ENCODE measurements at regions not wholly inside any gene's neighbourhood (a gene's known extent, or its start where the extent isn't known, plus 50 kb on each side); places are given as distances from the start of the nearest gene placed in this dataset.

- intact Hi-C loops (cut with micrococcal nuclease): no loop called here
- Mint-ChIP-seq H3K4me1 (no peaks in the 10 kb centered on the region), H3K27me3 (ENCODE audit: low read depth in 2 of 2) (no peaks in the 10 kb centered on the region), H3K36me3 (no peaks in the 10 kb centered on the region), H3K4me3 (no peak overlapping the region), H3K9me3 (peaks cover 3 to 9% of the 10 kb centered on the region in 2 donors), H3K27ac (no peak overlapping the region)
- TF ChIP-seq CTCF (IDR thresholded peaks at IDR 0.05): no peak
- WGBS (ENCODE audit: insufficient coverage): no CpG with 5 or more reads among the region's 2 CpGs
- Histone ChIP-seq H3K27me3 (ENCODE audit: control insufficient read depth, insufficient read depth, low read length) (no peaks in the 10 kb centered on the region), H3K27ac (ENCODE audit: low read length) (no peak overlapping the region), H3K36me3 (ENCODE audit: control insufficient read depth, insufficient read depth, low read length) (no peaks in the 10 kb centered on the region), H3K4me3 (ENCODE audit: low read length) (no peak overlapping the region), H3K9me3 (ENCODE audit: control insufficient read depth, insufficient read depth, low read length) (peaks cover under 1% of the 10 kb centered on the region), H3K4me1 (ENCODE audit: control insufficient read depth, insufficient read depth, low read length) (no peaks in the 10 kb centered on the region)
- no peak for ATAC-seq
- DNase-seq: no peak
These were observed 1178.8 kb downstream of the ZPLD1 start for GRCh38 chr3:103613397-103614156.

- no peaks in the 10 kb centered on the region for H3K27me3 ChIP-seq (ENCODE audit: control insufficient read depth, insufficient read depth, low read length)
- no peak overlapping the region for H3K4me3 Mint-ChIP-seq
- no peak overlapping the region for H3K4me3 ChIP-seq (ENCODE audit: low read length)
- ATAC-seq (no peak), DNase-seq (no peak)
- no peaks in the 10 kb centered on the region for H3K4me1 Mint-ChIP-seq
- no peaks in the 10 kb centered on the region for H3K4me1 ChIP-seq (ENCODE audit: control insufficient read depth, insufficient read depth, low read length)
- peaks cover 3 to 7% of the 10 kb centered on the region in 2 donors for H3K9me3 Mint-ChIP-seq
- H3K9me3 ChIP-seq (ENCODE audit: control insufficient read depth, insufficient read depth, low read length): peaks cover 6% of the 10 kb centered on the region
- no peaks in the 10 kb centered on the region for H3K36me3 Mint-ChIP-seq
- TF ChIP-seq CTCF (IDR thresholded peaks at IDR 0.05): no peak
- intact Hi-C loops (cut with micrococcal nuclease): no loop called here
- no peak overlapping the region for H3K27ac ChIP-seq (ENCODE audit: low read length)
- H3K36me3 ChIP-seq (ENCODE audit: control insufficient read depth, insufficient read depth, low read length): no peaks in the 10 kb centered on the region
- no peak overlapping the region for H3K27ac Mint-ChIP-seq
- H3K27me3 Mint-ChIP-seq (ENCODE audit: low read depth in 2 of 2): no peaks in the 10 kb centered on the region
These were observed 1179.9 kb downstream of the ZPLD1 start for GRCh38 chr3:103614719-103615118.

- Mint-ChIP-seq H3K27ac (no peak overlapping the region), H3K27me3 (ENCODE audit: low read depth in 2 of 2) (no peaks in the 10 kb centered on the region), H3K9me3 (peaks cover 11 to 13% of the 10 kb centered on the region in 2 donors), H3K4me3 (no peak overlapping the region), H3K4me1 (no peaks in the 10 kb centered on the region), H3K36me3 (no peaks in the 10 kb centered on the region)
- 0% methylated on average over 2 of the region's 2 CpGs for WGBS (ENCODE audit: insufficient coverage)
- H3K4me1 ChIP-seq (ENCODE audit: control insufficient read depth, insufficient read depth, low read length): no peaks in the 10 kb centered on the region
- TF ChIP-seq CTCF (IDR thresholded peaks at IDR 0.05): no peak
- peaks cover 6% of the 10 kb centered on the region for H3K9me3 ChIP-seq (ENCODE audit: control insufficient read depth, insufficient read depth, low read length)
- intact Hi-C loops (cut with micrococcal nuclease): no loop called here
- DNase-seq: no peak
- H3K36me3 ChIP-seq (ENCODE audit: control insufficient read depth, insufficient read depth, low read length): no peaks in the 10 kb centered on the region
- H3K27me3 ChIP-seq (ENCODE audit: control insufficient read depth, insufficient read depth, low read length): no peaks in the 10 kb centered on the region
- H3K27ac ChIP-seq (ENCODE audit: low read length): no peak overlapping the region
- no peak overlapping the region for H3K4me3 ChIP-seq (ENCODE audit: low read length)
- ATAC-seq: no peak
These were observed 1183.1 kb downstream of the ZPLD1 start for GRCh38 chr3:103617961-103618360.

GRCh38 chr3:103624271-103624670, 1189.5 kb downstream of the ZPLD1 start:
- WGBS (ENCODE audit: insufficient coverage): no CpG with 5 or more reads among the region's 1 CpG
- no peak for TF ChIP-seq CTCF (IDR thresholded peaks at IDR 0.05)

More at GRCh38 chr3:103624271-103624670, 1189.5 kb downstream of the ZPLD1 start:
- no peaks in the 10 kb centered on the region for H3K36me3 ChIP-seq (ENCODE audit: control insufficient read depth, insufficient read depth, low read length)
- DNase-seq (no peak), ATAC-seq (no peak)
- Mint-ChIP-seq H3K4me3 (no peak overlapping the region), H3K27me3 (ENCODE audit: low read depth in 2 of 2) (no peaks in the 10 kb centered on the region), H3K36me3 (no peaks in the 10 kb centered on the region), H3K4me1 (no peaks in the 10 kb centered on the region), H3K27ac (no peak overlapping the region), H3K9me3 (peaks cover 17 to 32% of the 10 kb centered on the region in 2 donors)
- no peaks in the 10 kb centered on the region for H3K4me1 ChIP-seq (ENCODE audit: control insufficient read depth, insufficient read depth, low read length)
- no peaks in the 10 kb centered on the region for H3K9me3 ChIP-seq (ENCODE audit: control insufficient read depth, insufficient read depth, low read length)
- intact Hi-C loops (cut with micrococcal nuclease): no loop called here
- no peak overlapping the region for H3K27ac ChIP-seq (ENCODE audit: low read length)
- no peak overlapping the region for H3K4me3 ChIP-seq (ENCODE audit: low read length)
- no peaks in the 10 kb centered on the region for H3K27me3 ChIP-seq (ENCODE audit: control insufficient read depth, insufficient read depth, low read length)
